Esophagus mucosa (tissue), 1 donor: ENCODE measurements at regions not wholly inside any gene's neighbourhood (a gene's known extent, or its start where the extent isn't known, plus 50 kb on each side); places are given as distances from the start of the nearest gene placed in this dataset.
"Not testable (repeated sequence)": the region's sequence is repeated elsewhere in the genome, so short reads cannot be mapped to it uniquely, and the experiment has no call there.

Source experiments
- ATAC-seq: fragments of 200-7000 bp; cut with Tn5 transposase; one replicate; pipeline ENCODE4 v1.9.1; 2020
- donor health status: DM: yes; HTN: yes; CAD: no.

GRCh38 chr11:27241311-27242122, 121.5 kb downstream of the CCDC34 start:
- ATAC-seq, result peak; percentile 89

GRCh38 chr11:27239305-27239942, 123.6 kb downstream of the CCDC34 start:
- ATAC-seq, result no peak

GRCh38 chr11:27238811-27239210, 124.2 kb downstream of the CCDC34 start:
- no peak for ATAC-seq

GRCh38 chr11:27237643-27238042, 125.4 kb downstream of the CCDC34 start:
- no peak for ATAC-seq

- ATAC-seq, result no peak
These were observed 128.1 kb downstream of the CCDC34 start for GRCh38 chr11:27234961-27235360.

GRCh38 chr11:27234043-27234668, 128.9 kb downstream of the CCDC34 start:
- peak; percentile 45 for ATAC-seq

GRCh38 chr11:27233654-27234042, 129.4 kb downstream of the CCDC34 start:
- no peak for ATAC-seq

- ATAC-seq, result no peak
These were observed 131.5 kb downstream of the CCDC34 start for GRCh38 chr11:27231530-27231929.

- no peak for ATAC-seq
These were observed 132.8 kb downstream of the CCDC34 start for GRCh38 chr11:27230192-27230572.

GRCh38 chr11:27229511-27230191, 133.4 kb downstream of the CCDC34 start:
- no peak for ATAC-seq

GRCh38 chr11:27228906-27229290, 134.1 kb downstream of the CCDC34 start:
- peak; percentile 68 for ATAC-seq

- ATAC-seq, result peak; percentile 86
These were observed 134.6 kb downstream of the CCDC34 start for GRCh38 chr11:27228232-27228905.

- peak; percentile 30 for ATAC-seq
These were observed 135.3 kb downstream of the CCDC34 start for GRCh38 chr11:27227736-27228135.

GRCh38 chr11:27219487-27220039, 143.5 kb downstream of the CCDC34 start:
- ATAC-seq, result not testable (repeated sequence)

- no peak for ATAC-seq
These were observed 144.5 kb downstream of the CCDC34 start for GRCh38 chr11:27218421-27219038.

- ATAC-seq, result no peak
These were observed 145.0 kb downstream of the CCDC34 start for GRCh38 chr11:27217948-27218420.

- ATAC-seq, result no peak
These were observed 145.5 kb downstream of the CCDC34 start for GRCh38 chr11:27217496-27217895.

GRCh38 chr11:27216270-27217149, 146.5 kb downstream of the CCDC34 start:
- no peak for ATAC-seq

GRCh38 chr11:27215471-27216269, 147.3 kb downstream of the CCDC34 start:
- ATAC-seq, result peak; percentile 55

GRCh38 chr11:27214713-27215112, 148.3 kb downstream of the CCDC34 start:
- no peak for ATAC-seq
